SK-N-SH (cell line): ENCODE measurements at regions not wholly inside any gene's neighbourhood (a gene's known extent, or its start where the extent isn't known, plus 50 kb on each side); places are given as distances from the start of the nearest gene placed in this dataset.
A peak's percentile ranks its signal among the peaks of the same experiment; 100 is the strongest.

Experiments used
- CTCF ChIA-PET: fragments of 300-600, 350-600 bp; formaldehyde crosslinking; extraction: SDS; loops from one replicate; lab custom pipeline; 2021; lab: Yijun Ruan, JAX
- POLR2A ChIA-PET: fragments of 350-600 bp; sonication (Branson Sonifier 250); formaldehyde crosslinking; extraction: SDS; loops from one replicate; lab custom pipeline; 2020; ENCODE audit warnings: antibody characterized with exemption, inconsistent platforms; lab: Yijun Ruan, JAX
- DNase-seq: peaks from one replicate; pipeline ENCODE4 v3.0.0; 2012
- H2AFZ ChIP-seq: fragments of 200-600 bp; sonication (generic); 2 replicates; pipeline ENCODE4 v1.8.1; 2016; ENCODE audit warnings: antibody characterized with exemption, mild to moderate bottlenecking, low read depth
- H3F3A ChIP-seq: fragments of 200-600 bp; sonication (generic); replicated peaks from 2 replicates; pipeline ENCODE3; 2016; ENCODE audit warnings: antibody characterized with exemption, mild to moderate bottlenecking; ENCODE audit not compliant: insufficient read depth
- H3K27ac ChIP-seq, 2 experiments: fragments of 200-500 bp in 1 of 2; fragments of 200-600 bp in 1 of 2; sonication (Bioruptor generic) in 1 of 2; sonication (generic), shearing (Covaris generic) in 1 of 2; 2 replicates each; pipeline versions ENCODE4 v1.5.1 to v1.6.1; 2014 to 2016; ENCODE audit warnings: low read depth in 2 of 2, inconsistent platforms in 1 of 2, low read length in 1 of 2, mild to moderate bottlenecking in 1 of 2, mixed read lengths in 1 of 2
- H3K27me3 ChIP-seq: fragments of 200-600 bp; sonication (generic), shearing (Covaris generic); 2 replicates; pipeline ENCODE4 v1.6.1; 2016; ENCODE audit warnings: mixed run types; ENCODE audit not compliant: insufficient read depth
- H3K36me3 ChIP-seq, 2 experiments: fragments of 200-500 bp in 1 of 2; fragments of 200-600 bp in 1 of 2; sonication (Bioruptor generic) in 1 of 2; sonication (generic) in 1 of 2; replicated peaks in 1 of 2; 2 replicates each; pipeline versions ENCODE3 to v1.5.1; 2014 to 2016; ENCODE audit warnings: low read length in 1 of 2, mild to moderate bottlenecking in 1 of 2; ENCODE audit not compliant: insufficient read depth in 2 of 2, control insufficient read depth in 1 of 2
- H3K4me1 ChIP-seq, 2 experiments: fragments of 200-500 bp in 1 of 2; fragments of 200-600 bp in 1 of 2; sonication (Bioruptor generic) in 1 of 2; sonication (generic), shearing (Covaris generic) in 1 of 2; 2 replicates each; pipeline versions ENCODE4 v1.5.1 to v1.6.1; 2014 to 2016; ENCODE audit warnings: low read depth in 1 of 2, low read length in 1 of 2, mixed run types in 1 of 2; ENCODE audit not compliant: insufficient read depth in 2 of 2, control insufficient read depth in 1 of 2
- H3K4me2 ChIP-seq: fragments of 200-600 bp; sonication (generic), shearing (Covaris generic); 2 replicates; pipeline ENCODE4 v1.6.1; 2017; ENCODE audit warnings: mixed run types
- H3K4me3 ChIP-seq, 2 experiments: fragments of 200-500 bp in 1 of 2; fragments of 200-600 bp in 1 of 2; sonication (Bioruptor generic) in 1 of 2; sonication (generic), shearing (Covaris generic) in 1 of 2; 2 replicates each; pipeline versions ENCODE4 v1.5.1 to v1.8.1; 2014 to 2016; ENCODE audit warnings: low read depth in 2 of 2, inconsistent platforms in 1 of 2, low read length in 1 of 2, mild to moderate bottlenecking in 1 of 2, mixed read lengths in 1 of 2, moderate library complexity in 1 of 2
- H3K79me2 ChIP-seq: fragments of 200-600 bp; sonication (generic); 2 replicates; pipeline ENCODE4 v1.8.1; 2017; ENCODE audit warnings: mild to moderate bottlenecking; ENCODE audit not compliant: insufficient read depth
- H3K9ac ChIP-seq: fragments of 200-600 bp; sonication (generic); 2 replicates; pipeline ENCODE4 v1.6.1; 2017; ENCODE audit warnings: mixed run types
- H3K9me2 ChIP-seq: fragments of 200-600 bp; sonication (generic); 2 replicates; pipeline ENCODE4 v1.6.1; 2017; ENCODE audit warnings: mixed run types
- H3K9me3 ChIP-seq: fragments of 200-600 bp; sonication (generic); 2 replicates; pipeline ENCODE4 v1.6.1; 2017; ENCODE audit warnings: mixed run types, mild to moderate bottlenecking, moderate library complexity
- H4K20me1 ChIP-seq: fragments of 200-600 bp; sonication (generic); 2 replicates; pipeline ENCODE4 v1.6.1; 2017; ENCODE audit warnings: mild to moderate bottlenecking, mixed run types; ENCODE audit not compliant: insufficient read depth
- CHD2 ChIP-seq: fragments of 150-350 bp; IDR thresholded peaks from 2 replicates; pipeline ENCODE4 v1.6.1; 2018; ENCODE audit warnings: low read length; ENCODE audit not compliant: partially characterized antibody
- ELF1 ChIP-seq: IDR thresholded peaks from 2 replicates; pipeline ENCODE4 v1.4.0; 2012
- EZH2phosphoT487 ChIP-seq: fragments of 200-600 bp; sonication (generic); IDR thresholded peaks from 2 replicates; pipeline ENCODE4 v1.6.1; 2017; ENCODE audit warnings: low read depth, mixed run types, mild to moderate bottlenecking, antibody characterized with exemption, moderate library complexity, borderline replicate concordance
- FOXM1 ChIP-seq: IDR thresholded peaks from 2 replicates; pipeline ENCODE4 v1.4.0; 2012; ENCODE audit warnings: low read depth, mild to moderate bottlenecking
- JUND ChIP-seq: IDR thresholded peaks from 2 replicates; pipeline ENCODE4 v1.4.0; 2012
- MXI1 ChIP-seq: IDR thresholded peaks from 2 replicates; pipeline ENCODE4 v1.6.1; 2012; ENCODE audit warnings: mild to moderate bottlenecking, low read depth, low read length, improper control_type of control experiment
- RCOR1 ChIP-seq: fragments of 150-350 bp; IDR thresholded peaks from 2 replicates; pipeline ENCODE4 v1.6.1; 2017; ENCODE audit warnings: antibody characterized with exemption, low read length
- RFX5 ChIP-seq: IDR thresholded peaks from 2 replicates; pipeline ENCODE4 v1.6.1; 2012; ENCODE audit warnings: mild to moderate bottlenecking, improper control_type of control experiment, low read length
- SIN3A ChIP-seq: IDR thresholded peaks from 2 replicates; pipeline ENCODE4 v1.6.1; 2012; ENCODE audit warnings: low read depth, mild to moderate bottlenecking, low read length, moderate library complexity, borderline replicate concordance
- SMC3 ChIP-seq: IDR thresholded peaks from 2 replicates; pipeline ENCODE4 v1.6.1; 2012; ENCODE audit warnings: low read depth, low read length, improper control_type of control experiment
- TCF12 ChIP-seq: IDR thresholded peaks from 2 replicates; pipeline ENCODE4 v1.4.0; 2012
- WGBS: methylation state at CpG from one replicate; pipeline ENCODE4 v1.1.6; 2017; ENCODE audit warnings: low lambda C conversion rate; 5-methylcytosine and 5-hydroxymethylcytosine counted together
- TF ChIP-seq, protein P1 (sequence below): IDR thresholded peaks from 2 replicates; pipeline ENCODE4 v1.6.1; 2012; ENCODE audit warnings: mild to moderate bottlenecking, low read depth, low read length, moderate library complexity
- TF ChIP-seq, protein P2 (sequence below): IDR thresholded peaks from 2 replicates; pipeline ENCODE4 v1.4.0; 2012; ENCODE audit warnings: low read depth, borderline replicate concordance
- TF ChIP-seq, protein P3 (sequence below): fragments of 150-350 bp; IDR thresholded peaks from 2 replicates; pipeline ENCODE4 v1.6.1; 2017; ENCODE audit warnings: antibody characterized with exemption, low read length, low read depth, borderline replicate concordance

DNA sequence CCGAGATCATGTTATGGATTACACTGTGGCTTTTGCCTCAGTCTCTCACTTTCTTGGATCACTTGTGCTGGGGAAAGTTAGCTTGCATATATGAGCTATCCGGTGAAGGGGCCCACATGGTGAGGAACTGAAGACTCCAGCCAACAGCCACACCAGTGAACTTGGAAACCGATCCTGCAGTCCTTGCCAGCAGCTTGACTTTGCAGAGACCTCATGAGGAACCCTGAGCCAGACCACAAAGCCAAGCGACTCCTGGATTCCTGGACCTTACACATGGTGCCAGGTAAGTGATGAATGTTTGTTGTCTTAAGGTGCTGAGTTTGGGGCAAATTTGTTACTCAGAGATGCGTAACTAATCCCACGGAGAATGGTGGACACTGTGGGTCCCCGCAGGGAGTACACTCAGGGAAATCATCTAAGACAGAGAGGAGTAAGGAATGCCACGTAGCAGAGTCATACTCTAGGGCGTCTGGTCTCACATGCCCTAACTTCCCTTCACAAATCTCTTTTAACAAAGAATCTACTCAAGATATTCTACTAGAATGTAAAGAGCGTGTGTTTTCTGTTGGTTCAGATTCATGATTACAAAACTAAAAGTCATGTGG is 76.5 kb upstream of the PJA2 start:
- Histone ChIP-seq H2AFZ (no peak overlapping the region), H3F3A (no peaks in the 10 kb centered on the region), H3K9me3 (no peaks in the 10 kb centered on the region), H3K36me3 (no peaks in the 10 kb centered on the region), H3K9ac (no peak overlapping the region), H3K27ac (no peak overlapping the region), H3K4me3 (no peak overlapping the region), H3K27me3 (no peaks in the 10 kb centered on the region), H4K20me1 (no peaks in the 10 kb centered on the region), H3K9me2 (no peaks in the 10 kb centered on the region), H3K4me1 (peaks cover 0 to 2% of the 10 kb centered on the region in 2 experiments; a peak in 2 of 4 replicates), H3K79me2 (no peaks in the 10 kb centered on the region), H3K4me2 (no peak overlapping the region)
- DNase-seq: no peak
- ChIA-PET CTCF (interaction anchor here (1.2 kb wide), 1 partner anchor 567 kb away, joined by 3 read pairs; no protein-coding TSS in a partner anchor), POLR2A (no interaction called here)
- TF ChIP-seq RFX5 (no peak), RCOR1 (no peak), MXI1 (no peak), FOXM1 (no peak)
- TF ChIP-seq, protein P1, sequence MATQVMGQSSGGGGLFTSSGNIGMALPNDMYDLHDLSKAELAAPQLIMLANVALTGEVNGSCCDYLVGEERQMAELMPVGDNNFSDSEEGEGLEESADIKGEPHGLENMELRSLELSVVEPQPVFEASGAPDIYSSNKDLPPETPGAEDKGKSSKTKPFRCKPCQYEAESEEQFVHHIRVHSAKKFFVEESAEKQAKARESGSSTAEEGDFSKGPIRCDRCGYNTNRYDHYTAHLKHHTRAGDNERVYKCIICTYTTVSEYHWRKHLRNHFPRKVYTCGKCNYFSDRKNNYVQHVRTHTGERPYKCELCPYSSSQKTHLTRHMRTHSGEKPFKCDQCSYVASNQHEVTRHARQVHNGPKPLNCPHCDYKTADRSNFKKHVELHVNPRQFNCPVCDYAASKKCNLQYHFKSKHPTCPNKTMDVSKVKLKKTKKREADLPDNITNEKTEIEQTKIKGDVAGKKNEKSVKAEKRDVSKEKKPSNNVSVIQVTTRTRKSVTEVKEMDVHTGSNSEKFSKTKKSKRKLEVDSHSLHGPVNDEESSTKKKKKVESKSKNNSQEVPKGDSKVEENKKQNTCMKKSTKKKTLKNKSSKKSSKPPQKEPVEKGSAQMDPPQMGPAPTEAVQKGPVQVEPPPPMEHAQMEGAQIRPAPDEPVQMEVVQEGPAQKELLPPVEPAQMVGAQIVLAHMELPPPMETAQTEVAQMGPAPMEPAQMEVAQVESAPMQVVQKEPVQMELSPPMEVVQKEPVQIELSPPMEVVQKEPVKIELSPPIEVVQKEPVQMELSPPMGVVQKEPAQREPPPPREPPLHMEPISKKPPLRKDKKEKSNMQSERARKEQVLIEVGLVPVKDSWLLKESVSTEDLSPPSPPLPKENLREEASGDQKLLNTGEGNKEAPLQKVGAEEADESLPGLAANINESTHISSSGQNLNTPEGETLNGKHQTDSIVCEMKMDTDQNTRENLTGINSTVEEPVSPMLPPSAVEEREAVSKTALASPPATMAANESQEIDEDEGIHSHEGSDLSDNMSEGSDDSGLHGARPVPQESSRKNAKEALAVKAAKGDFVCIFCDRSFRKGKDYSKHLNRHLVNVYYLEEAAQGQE: no peak
- WGBS: 87% methylated on average over 7 of the region's 10 CpGs

DNA sequence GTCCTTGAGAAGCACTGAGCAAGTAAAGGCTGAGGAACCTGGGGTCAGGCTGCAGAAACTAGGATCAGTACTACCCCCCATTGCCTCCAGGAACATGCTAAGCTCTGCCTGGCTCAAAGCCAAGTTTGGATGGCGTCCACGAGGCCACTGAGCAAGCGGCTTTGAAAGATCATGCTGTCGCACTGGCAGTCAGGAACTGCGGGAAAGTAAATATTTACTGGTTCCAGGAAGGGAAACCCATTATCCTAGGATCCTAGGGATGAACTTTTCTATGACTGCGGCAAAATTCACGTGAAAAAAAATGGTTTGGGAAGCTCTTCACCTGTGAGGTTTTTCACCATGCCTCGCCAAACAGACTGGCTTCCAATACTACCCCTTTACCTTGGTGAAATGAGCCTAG is 75.3 kb upstream of the PJA2 start:
- Histone ChIP-seq H3K9ac (no peak overlapping the region), H3K79me2 (no peaks in the 10 kb centered on the region), H3K4me3 (no peak overlapping the region), H3K36me3 (no peaks in the 10 kb centered on the region), H3K4me2 (no peak overlapping the region), H3K4me1 (peaks cover 0 to 2% of the 10 kb centered on the region in 2 experiments; a peak in 2 of 4 replicates), H3K27ac (no peak overlapping the region), H3K9me2 (no peaks in the 10 kb centered on the region), H4K20me1 (no peaks in the 10 kb centered on the region), H3K9me3 (no peaks in the 10 kb centered on the region), H2AFZ (no peak overlapping the region), H3F3A (no peaks in the 10 kb centered on the region), H3K27me3 (no peaks in the 10 kb centered on the region)
- DNase-seq: peak; percentile 27
- WGBS: 50% methylated on average over 8 of the region's 8 CpGs
- ChIA-PET POLR2A (no interaction called here), CTCF (interaction anchor here (0.9 to 1.4 kb wide), 2 partner anchors 804 to 843 kb away, joined by 3 to 5 read pairs; no protein-coding TSS in a partner anchor)
- TF ChIP-seq, protein P2, sequence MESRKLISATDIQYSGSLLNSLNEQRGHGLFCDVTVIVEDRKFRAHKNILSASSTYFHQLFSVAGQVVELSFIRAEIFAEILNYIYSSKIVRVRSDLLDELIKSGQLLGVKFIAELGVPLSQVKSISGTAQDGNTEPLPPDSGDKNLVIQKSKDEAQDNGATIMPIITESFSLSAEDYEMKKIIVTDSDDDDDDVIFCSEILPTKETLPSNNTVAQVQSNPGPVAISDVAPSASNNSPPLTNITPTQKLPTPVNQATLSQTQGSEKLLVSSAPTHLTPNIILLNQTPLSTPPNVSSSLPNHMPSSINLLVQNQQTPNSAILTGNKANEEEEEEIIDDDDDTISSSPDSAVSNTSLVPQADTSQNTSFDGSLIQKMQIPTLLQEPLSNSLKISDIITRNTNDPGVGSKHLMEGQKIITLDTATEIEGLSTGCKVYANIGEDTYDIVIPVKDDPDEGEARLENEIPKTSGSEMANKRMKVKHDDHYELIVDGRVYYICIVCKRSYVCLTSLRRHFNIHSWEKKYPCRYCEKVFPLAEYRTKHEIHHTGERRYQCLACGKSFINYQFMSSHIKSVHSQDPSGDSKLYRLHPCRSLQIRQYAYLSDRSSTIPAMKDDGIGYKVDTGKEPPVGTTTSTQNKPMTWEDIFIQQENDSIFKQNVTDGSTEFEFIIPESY: no peak
- TF ChIP-seq ELF1: no peak
- no peak for TF ChIP-seq EZH2phosphoT487
- TF ChIP-seq, protein P3, sequence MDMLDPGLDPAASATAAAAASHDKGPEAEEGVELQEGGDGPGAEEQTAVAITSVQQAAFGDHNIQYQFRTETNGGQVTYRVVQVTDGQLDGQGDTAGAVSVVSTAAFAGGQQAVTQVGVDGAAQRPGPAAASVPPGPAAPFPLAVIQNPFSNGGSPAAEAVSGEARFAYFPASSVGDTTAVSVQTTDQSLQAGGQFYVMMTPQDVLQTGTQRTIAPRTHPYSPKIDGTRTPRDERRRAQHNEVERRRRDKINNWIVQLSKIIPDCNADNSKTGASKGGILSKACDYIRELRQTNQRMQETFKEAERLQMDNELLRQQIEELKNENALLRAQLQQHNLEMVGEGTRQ: no peak
- TF ChIP-seq SMC3: no peak
- no peak for TF ChIP-seq TCF12
- TF ChIP-seq JUND: no peak
- TF ChIP-seq CHD2: no peak
- no peak for TF ChIP-seq SIN3A
